ENCODE measurements at regions not wholly inside any gene's neighbourhood (a gene's known extent, or its start where the extent isn't known, plus 50 kb on each side); places are given as distances from the start of the nearest gene placed in this dataset.

DNA sequence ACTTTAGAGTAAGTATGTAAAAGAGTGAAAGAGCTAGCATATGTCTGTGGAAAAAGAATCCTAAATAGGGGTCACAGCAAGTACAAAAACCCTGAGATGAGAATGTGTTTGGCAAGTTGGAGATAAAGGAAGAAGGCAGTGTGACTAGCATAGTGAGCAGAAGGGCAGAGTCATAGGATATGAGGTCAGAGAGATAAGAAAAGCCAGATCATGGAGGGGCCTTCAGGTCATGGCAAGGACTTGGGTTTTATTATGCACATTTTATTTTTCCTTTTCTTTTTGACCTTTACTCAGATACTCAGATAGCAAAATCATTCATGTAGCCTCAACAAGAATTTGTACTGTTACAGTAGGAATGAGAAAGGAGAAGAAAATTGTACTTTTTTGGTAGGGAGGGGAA lies 138.0 kb downstream of the GJA1 start:
- TF ChIP-seq FOXP1 (IDR thresholded peaks at IDR 0.05) = no peak
- TF ChIP-seq FOXP1 (CRISPR knock-in tag; IDR thresholded peaks at IDR 0.05) = no peak
- TF ChIP-seq ZNF572 (CRISPR knock-in tag; IDR thresholded peaks at IDR 0.05) = no peak
- TF ChIP-seq, protein P1, sequence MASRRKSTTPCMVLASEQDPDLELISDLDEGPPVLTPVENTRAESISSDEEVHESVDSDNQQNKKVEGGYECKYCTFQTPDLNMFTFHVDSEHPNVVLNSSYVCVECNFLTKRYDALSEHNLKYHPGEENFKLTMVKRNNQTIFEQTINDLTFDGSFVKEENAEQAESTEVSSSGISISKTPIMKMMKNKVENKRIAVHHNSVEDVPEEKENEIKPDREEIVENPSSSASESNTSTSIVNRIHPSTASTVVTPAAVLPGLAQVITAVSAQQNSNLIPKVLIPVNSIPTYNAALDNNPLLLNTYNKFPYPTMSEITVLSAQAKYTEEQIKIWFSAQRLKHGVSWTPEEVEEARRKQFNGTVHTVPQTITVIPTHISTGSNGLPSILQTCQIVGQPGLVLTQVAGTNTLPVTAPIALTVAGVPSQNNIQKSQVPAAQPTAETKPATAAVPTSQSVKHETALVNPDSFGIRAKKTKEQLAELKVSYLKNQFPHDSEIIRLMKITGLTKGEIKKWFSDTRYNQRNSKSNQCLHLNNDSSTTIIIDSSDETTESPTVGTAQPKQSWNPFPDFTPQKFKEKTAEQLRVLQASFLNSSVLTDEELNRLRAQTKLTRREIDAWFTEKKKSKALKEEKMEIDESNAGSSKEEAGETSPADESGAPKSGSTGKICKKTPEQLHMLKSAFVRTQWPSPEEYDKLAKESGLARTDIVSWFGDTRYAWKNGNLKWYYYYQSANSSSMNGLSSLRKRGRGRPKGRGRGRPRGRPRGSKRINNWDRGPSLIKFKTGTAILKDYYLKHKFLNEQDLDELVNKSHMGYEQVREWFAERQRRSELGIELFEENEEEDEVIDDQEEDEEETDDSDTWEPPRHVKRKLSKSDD (CRISPR knock-in tag; IDR thresholded peaks at IDR 0.05; ENCODE audit: low read depth) = no peak
- TF ChIP-seq FOXJ3 (CRISPR knock-in tag; IDR thresholded peaks at IDR 0.05; ENCODE audit: borderline replicate concordance) = no peak
- TF ChIP-seq, protein P2, sequence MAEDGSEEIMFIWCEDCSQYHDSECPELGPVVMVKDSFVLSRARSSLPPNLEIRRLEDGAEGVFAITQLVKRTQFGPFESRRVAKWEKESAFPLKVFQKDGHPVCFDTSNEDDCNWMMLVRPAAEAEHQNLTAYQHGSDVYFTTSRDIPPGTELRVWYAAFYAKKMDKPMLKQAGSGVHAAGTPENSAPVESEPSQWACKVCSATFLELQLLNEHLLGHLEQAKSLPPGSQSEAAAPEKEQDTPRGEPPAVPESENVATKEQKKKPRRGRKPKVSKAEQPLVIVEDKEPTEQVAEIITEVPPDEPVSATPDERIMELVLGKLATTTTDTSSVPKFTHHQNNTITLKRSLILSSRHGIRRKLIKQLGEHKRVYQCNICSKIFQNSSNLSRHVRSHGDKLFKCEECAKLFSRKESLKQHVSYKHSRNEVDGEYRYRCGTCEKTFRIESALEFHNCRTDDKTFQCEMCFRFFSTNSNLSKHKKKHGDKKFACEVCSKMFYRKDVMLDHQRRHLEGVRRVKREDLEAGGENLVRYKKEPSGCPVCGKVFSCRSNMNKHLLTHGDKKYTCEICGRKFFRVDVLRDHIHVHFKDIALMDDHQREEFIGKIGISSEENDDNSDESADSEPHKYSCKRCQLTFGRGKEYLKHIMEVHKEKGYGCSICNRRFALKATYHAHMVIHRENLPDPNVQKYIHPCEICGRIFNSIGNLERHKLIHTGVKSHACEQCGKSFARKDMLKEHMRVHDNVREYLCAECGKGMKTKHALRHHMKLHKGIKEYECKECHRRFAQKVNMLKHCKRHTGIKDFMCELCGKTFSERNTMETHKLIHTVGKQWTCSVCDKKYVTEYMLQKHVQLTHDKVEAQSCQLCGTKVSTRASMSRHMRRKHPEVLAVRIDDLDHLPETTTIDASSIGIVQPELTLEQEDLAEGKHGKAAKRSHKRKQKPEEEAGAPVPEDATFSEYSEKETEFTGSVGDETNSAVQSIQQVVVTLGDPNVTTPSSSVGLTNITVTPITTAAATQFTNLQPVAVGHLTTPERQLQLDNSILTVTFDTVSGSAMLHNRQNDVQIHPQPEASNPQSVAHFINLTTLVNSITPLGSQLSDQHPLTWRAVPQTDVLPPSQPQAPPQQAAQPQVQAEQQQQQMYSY (CRISPR knock-in tag; IDR thresholded peaks at IDR 0.05) = no peak
- TF ChIP-seq, protein P3, sequence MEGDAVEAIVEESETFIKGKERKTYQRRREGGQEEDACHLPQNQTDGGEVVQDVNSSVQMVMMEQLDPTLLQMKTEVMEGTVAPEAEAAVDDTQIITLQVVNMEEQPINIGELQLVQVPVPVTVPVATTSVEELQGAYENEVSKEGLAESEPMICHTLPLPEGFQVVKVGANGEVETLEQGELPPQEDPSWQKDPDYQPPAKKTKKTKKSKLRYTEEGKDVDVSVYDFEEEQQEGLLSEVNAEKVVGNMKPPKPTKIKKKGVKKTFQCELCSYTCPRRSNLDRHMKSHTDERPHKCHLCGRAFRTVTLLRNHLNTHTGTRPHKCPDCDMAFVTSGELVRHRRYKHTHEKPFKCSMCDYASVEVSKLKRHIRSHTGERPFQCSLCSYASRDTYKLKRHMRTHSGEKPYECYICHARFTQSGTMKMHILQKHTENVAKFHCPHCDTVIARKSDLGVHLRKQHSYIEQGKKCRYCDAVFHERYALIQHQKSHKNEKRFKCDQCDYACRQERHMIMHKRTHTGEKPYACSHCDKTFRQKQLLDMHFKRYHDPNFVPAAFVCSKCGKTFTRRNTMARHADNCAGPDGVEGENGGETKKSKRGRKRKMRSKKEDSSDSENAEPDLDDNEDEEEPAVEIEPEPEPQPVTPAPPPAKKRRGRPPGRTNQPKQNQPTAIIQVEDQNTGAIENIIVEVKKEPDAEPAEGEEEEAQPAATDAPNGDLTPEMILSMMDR (CRISPR knock-in tag; IDR thresholded peaks at IDR 0.05) = no peak
- TF ChIP-seq, protein P4, sequence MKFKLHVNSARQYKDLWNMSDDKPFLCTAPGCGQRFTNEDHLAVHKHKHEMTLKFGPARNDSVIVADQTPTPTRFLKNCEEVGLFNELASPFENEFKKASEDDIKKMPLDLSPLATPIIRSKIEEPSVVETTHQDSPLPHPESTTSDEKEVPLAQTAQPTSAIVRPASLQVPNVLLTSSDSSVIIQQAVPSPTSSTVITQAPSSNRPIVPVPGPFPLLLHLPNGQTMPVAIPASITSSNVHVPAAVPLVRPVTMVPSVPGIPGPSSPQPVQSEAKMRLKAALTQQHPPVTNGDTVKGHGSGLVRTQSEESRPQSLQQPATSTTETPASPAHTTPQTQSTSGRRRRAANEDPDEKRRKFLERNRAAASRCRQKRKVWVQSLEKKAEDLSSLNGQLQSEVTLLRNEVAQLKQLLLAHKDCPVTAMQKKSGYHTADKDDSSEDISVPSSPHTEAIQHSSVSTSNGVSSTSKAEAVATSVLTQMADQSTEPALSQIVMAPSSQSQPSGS (CRISPR knock-in tag; IDR thresholded peaks at IDR 0.05) = no peak
- TF ChIP-seq, protein P5, sequence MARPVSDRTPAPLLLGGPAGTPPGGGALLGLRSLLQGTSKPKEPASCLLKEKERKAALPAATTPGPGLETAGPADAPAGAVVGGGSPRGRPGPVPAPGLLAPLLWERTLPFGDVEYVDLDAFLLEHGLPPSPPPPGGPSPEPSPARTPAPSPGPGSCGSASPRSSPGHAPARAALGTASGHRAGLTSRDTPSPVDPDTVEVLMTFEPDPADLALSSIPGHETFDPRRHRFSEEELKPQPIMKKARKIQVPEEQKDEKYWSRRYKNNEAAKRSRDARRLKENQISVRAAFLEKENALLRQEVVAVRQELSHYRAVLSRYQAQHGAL (CRISPR knock-in tag; IDR thresholded peaks at IDR 0.05; ENCODE audit: not compliant biosample characterization) = no peak
- TF ChIP-seq HNF4A (CRISPR knock-in tag; IDR thresholded peaks at IDR 0.05) = no peak
